SK-N-SH (cell line): ENCODE measurements at regions not wholly inside any gene's neighbourhood (a gene's known extent, or its start where the extent isn't known, plus 50 kb on each side); places are given as distances from the start of the nearest gene placed in this dataset.

Experiments
- CTCF ChIA-PET: fragments of 300-600, 350-600 bp; formaldehyde crosslinking; extraction: SDS; loops from one replicate; lab custom pipeline; 2021; lab: Yijun Ruan, JAX
- POLR2A ChIA-PET: fragments of 350-600 bp; sonication (Branson Sonifier 250); formaldehyde crosslinking; extraction: SDS; loops from one replicate; lab custom pipeline; 2020; ENCODE audit warnings: antibody characterized with exemption, inconsistent platforms; lab: Yijun Ruan, JAX
- DNase-seq: peaks from one replicate; pipeline ENCODE4 v3.0.0; 2012
- H2AFZ ChIP-seq: fragments of 200-600 bp; sonication (generic); 2 replicates; pipeline ENCODE4 v1.8.1; 2016; ENCODE audit warnings: antibody characterized with exemption, mild to moderate bottlenecking, low read depth
- H3F3A ChIP-seq: fragments of 200-600 bp; sonication (generic); replicated peaks from 2 replicates; pipeline ENCODE3; 2016; ENCODE audit warnings: antibody characterized with exemption, mild to moderate bottlenecking; ENCODE audit not compliant: insufficient read depth
- H3K27ac ChIP-seq, 2 experiments: fragments of 200-500 bp in 1 of 2; fragments of 200-600 bp in 1 of 2; sonication (Bioruptor generic) in 1 of 2; sonication (generic), shearing (Covaris generic) in 1 of 2; 2 replicates each; pipeline versions ENCODE4 v1.5.1 to v1.6.1; 2014 to 2016; ENCODE audit warnings: low read depth in 2 of 2, inconsistent platforms in 1 of 2, low read length in 1 of 2, mild to moderate bottlenecking in 1 of 2, mixed read lengths in 1 of 2
- H3K27me3 ChIP-seq: fragments of 200-600 bp; sonication (generic), shearing (Covaris generic); 2 replicates; pipeline ENCODE4 v1.6.1; 2016; ENCODE audit warnings: mixed run types; ENCODE audit not compliant: insufficient read depth
- H3K36me3 ChIP-seq, 2 experiments: fragments of 200-500 bp in 1 of 2; fragments of 200-600 bp in 1 of 2; sonication (Bioruptor generic) in 1 of 2; sonication (generic) in 1 of 2; replicated peaks in 1 of 2; 2 replicates each; pipeline versions ENCODE3 to v1.5.1; 2014 to 2016; ENCODE audit warnings: low read length in 1 of 2, mild to moderate bottlenecking in 1 of 2; ENCODE audit not compliant: insufficient read depth in 2 of 2, control insufficient read depth in 1 of 2
- H3K4me1 ChIP-seq, 2 experiments: fragments of 200-500 bp in 1 of 2; fragments of 200-600 bp in 1 of 2; sonication (Bioruptor generic) in 1 of 2; sonication (generic), shearing (Covaris generic) in 1 of 2; 2 replicates each; pipeline versions ENCODE4 v1.5.1 to v1.6.1; 2014 to 2016; ENCODE audit warnings: low read depth in 1 of 2, low read length in 1 of 2, mixed run types in 1 of 2; ENCODE audit not compliant: insufficient read depth in 2 of 2, control insufficient read depth in 1 of 2
- H3K4me2 ChIP-seq: fragments of 200-600 bp; sonication (generic), shearing (Covaris generic); 2 replicates; pipeline ENCODE4 v1.6.1; 2017; ENCODE audit warnings: mixed run types
- H3K4me3 ChIP-seq, 2 experiments: fragments of 200-500 bp in 1 of 2; fragments of 200-600 bp in 1 of 2; sonication (Bioruptor generic) in 1 of 2; sonication (generic), shearing (Covaris generic) in 1 of 2; 2 replicates each; pipeline versions ENCODE4 v1.5.1 to v1.8.1; 2014 to 2016; ENCODE audit warnings: low read depth in 2 of 2, inconsistent platforms in 1 of 2, low read length in 1 of 2, mild to moderate bottlenecking in 1 of 2, mixed read lengths in 1 of 2, moderate library complexity in 1 of 2
- H3K79me2 ChIP-seq: fragments of 200-600 bp; sonication (generic); 2 replicates; pipeline ENCODE4 v1.8.1; 2017; ENCODE audit warnings: mild to moderate bottlenecking; ENCODE audit not compliant: insufficient read depth
- H3K9ac ChIP-seq: fragments of 200-600 bp; sonication (generic); 2 replicates; pipeline ENCODE4 v1.6.1; 2017; ENCODE audit warnings: mixed run types
- H3K9me2 ChIP-seq: fragments of 200-600 bp; sonication (generic); 2 replicates; pipeline ENCODE4 v1.6.1; 2017; ENCODE audit warnings: mixed run types
- H3K9me3 ChIP-seq: fragments of 200-600 bp; sonication (generic); 2 replicates; pipeline ENCODE4 v1.6.1; 2017; ENCODE audit warnings: mixed run types, mild to moderate bottlenecking, moderate library complexity
- H4K20me1 ChIP-seq: fragments of 200-600 bp; sonication (generic); 2 replicates; pipeline ENCODE4 v1.6.1; 2017; ENCODE audit warnings: mild to moderate bottlenecking, mixed run types; ENCODE audit not compliant: insufficient read depth
- ELF1 ChIP-seq: IDR thresholded peaks from 2 replicates; pipeline ENCODE4 v1.4.0; 2012
- EP300 ChIP-seq, 2 experiments: IDR thresholded peaks; 2 replicates each; pipeline versions ENCODE4 v1.4.0 to v1.6.1; 2012; ENCODE audit warnings: borderline replicate concordance in 1 of 2, low read depth in 1 of 2, low read length in 1 of 2
- EZH2phosphoT487 ChIP-seq: fragments of 200-600 bp; sonication (generic); IDR thresholded peaks from 2 replicates; pipeline ENCODE4 v1.6.1; 2017; ENCODE audit warnings: low read depth, mixed run types, mild to moderate bottlenecking, antibody characterized with exemption, moderate library complexity, borderline replicate concordance
- FOXJ3 ChIP-seq: sonication (generic); formaldehyde crosslinking; IDR thresholded peaks from 2 replicates; pipeline ENCODE4 v1.5.1; 2020; ENCODE audit warnings: mild to moderate bottlenecking, missing genetic modification reagents
- FOXM1 ChIP-seq: IDR thresholded peaks from 2 replicates; pipeline ENCODE4 v1.4.0; 2012; ENCODE audit warnings: low read depth, mild to moderate bottlenecking
- IRF3 ChIP-seq: fragments of 150-350 bp; IDR thresholded peaks from 2 replicates; pipeline ENCODE4 v1.6.1; 2016; ENCODE audit warnings: mild to moderate bottlenecking, low read depth, low read length
- JUND ChIP-seq: IDR thresholded peaks from 2 replicates; pipeline ENCODE4 v1.4.0; 2012
- MEF2A ChIP-seq: IDR thresholded peaks from 2 replicates; pipeline ENCODE4 v1.4.0; 2012; ENCODE audit warnings: low read depth, borderline replicate concordance
- NFIC ChIP-seq: IDR thresholded peaks from 2 replicates; pipeline ENCODE4 v1.4.0; 2012; ENCODE audit warnings: borderline replicate concordance
- POLR2AphosphoS5 ChIP-seq: IDR thresholded peaks from 2 replicates; pipeline ENCODE4 v1.6.1; 2012; ENCODE audit warnings: low read depth, low read length
- RCOR1 ChIP-seq: fragments of 150-350 bp; IDR thresholded peaks from 2 replicates; pipeline ENCODE4 v1.6.1; 2017; ENCODE audit warnings: antibody characterized with exemption, low read length
- RFX5 ChIP-seq: IDR thresholded peaks from 2 replicates; pipeline ENCODE4 v1.6.1; 2012; ENCODE audit warnings: mild to moderate bottlenecking, improper control_type of control experiment, low read length
- RXRA ChIP-seq: IDR thresholded peaks from 2 replicates; pipeline ENCODE4 v1.4.0; 2012; ENCODE audit warnings: low read depth, mild to moderate bottlenecking, borderline replicate concordance
- SMC3 ChIP-seq: IDR thresholded peaks from 2 replicates; pipeline ENCODE4 v1.6.1; 2012; ENCODE audit warnings: low read depth, low read length, improper control_type of control experiment
- TEAD4 ChIP-seq: IDR thresholded peaks from 2 replicates; pipeline ENCODE4 v1.4.0; 2012; ENCODE audit warnings: mild to moderate bottlenecking, borderline replicate concordance; ENCODE audit not compliant: insufficient read depth
- USF1 ChIP-seq: IDR thresholded peaks from 2 replicates; pipeline ENCODE4 v1.4.0; 2012; ENCODE audit warnings: low read depth, borderline replicate concordance
- WGBS: methylation state at CpG from one replicate; pipeline ENCODE4 v1.1.6; 2017; ENCODE audit warnings: low lambda C conversion rate; 5-methylcytosine and 5-hydroxymethylcytosine counted together
- TF ChIP-seq, protein P1 (sequence below): IDR thresholded peaks from 2 replicates; pipeline ENCODE4 v1.4.0; 2012; ENCODE audit warnings: low read depth, borderline replicate concordance
- TF ChIP-seq, protein P2 (sequence below): fragments of 150-350 bp; IDR thresholded peaks from 2 replicates; pipeline ENCODE4 v1.6.1; 2017; ENCODE audit warnings: antibody characterized with exemption, low read length, low read depth, borderline replicate concordance
- TF ChIP-seq, protein P3 (sequence below): fragments of 200-600 bp; sonication (generic); IDR thresholded peaks from 2 replicates; pipeline ENCODE4 v1.6.1; 2017; ENCODE audit warnings: antibody characterized with exemption, mild to moderate bottlenecking, moderate library complexity

DNA sequence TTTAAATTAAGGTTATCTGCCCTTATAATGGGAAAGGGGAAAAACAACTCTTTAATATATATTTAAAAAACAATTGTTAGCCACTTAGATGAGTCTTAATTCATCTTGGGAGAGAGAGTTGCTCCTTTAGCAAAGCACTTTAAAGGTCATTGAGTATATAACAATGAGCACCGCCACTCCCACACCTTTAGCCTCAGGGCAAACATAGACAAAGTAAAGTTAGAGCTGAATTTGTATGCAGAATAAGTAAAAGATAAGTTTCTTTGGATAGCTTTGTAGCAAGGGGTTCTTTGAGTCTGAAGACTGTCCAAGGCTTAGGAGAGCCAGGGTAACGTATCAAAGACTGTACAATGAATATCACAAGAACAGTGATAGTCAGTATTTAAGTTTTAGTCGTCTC lies 728.8 kb upstream of the LMO3 start:
- Histone ChIP-seq H3K36me3 (no peaks in the 10 kb centered on the region), H3K4me2 (no peak overlapping the region), H3K9me3 (0 out of 2 replicates have a peak, but pooled peaks cover 4% of the 10 kb centered on the region), H3K4me3 (no peak overlapping the region), H3K27me3 (no peaks in the 10 kb centered on the region), H3K27ac (no peak overlapping the region), H3K4me1 (no peaks in the 10 kb centered on the region), H3K79me2 (no peaks in the 10 kb centered on the region), H3K9ac (no peak overlapping the region), H3F3A (no peaks in the 10 kb centered on the region), H2AFZ (no peak overlapping the region), H4K20me1 (no peaks in the 10 kb centered on the region), H3K9me2 (no peaks in the 10 kb centered on the region)
- no peak for TF ChIP-seq RXRA
- no peak for TF ChIP-seq POLR2AphosphoS5
- TF ChIP-seq JUND: no peak
- TF ChIP-seq, protein P1, sequence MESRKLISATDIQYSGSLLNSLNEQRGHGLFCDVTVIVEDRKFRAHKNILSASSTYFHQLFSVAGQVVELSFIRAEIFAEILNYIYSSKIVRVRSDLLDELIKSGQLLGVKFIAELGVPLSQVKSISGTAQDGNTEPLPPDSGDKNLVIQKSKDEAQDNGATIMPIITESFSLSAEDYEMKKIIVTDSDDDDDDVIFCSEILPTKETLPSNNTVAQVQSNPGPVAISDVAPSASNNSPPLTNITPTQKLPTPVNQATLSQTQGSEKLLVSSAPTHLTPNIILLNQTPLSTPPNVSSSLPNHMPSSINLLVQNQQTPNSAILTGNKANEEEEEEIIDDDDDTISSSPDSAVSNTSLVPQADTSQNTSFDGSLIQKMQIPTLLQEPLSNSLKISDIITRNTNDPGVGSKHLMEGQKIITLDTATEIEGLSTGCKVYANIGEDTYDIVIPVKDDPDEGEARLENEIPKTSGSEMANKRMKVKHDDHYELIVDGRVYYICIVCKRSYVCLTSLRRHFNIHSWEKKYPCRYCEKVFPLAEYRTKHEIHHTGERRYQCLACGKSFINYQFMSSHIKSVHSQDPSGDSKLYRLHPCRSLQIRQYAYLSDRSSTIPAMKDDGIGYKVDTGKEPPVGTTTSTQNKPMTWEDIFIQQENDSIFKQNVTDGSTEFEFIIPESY: no peak
- no peak for TF ChIP-seq EZH2phosphoT487
- no peak for TF ChIP-seq MEF2A
- TF ChIP-seq FOXJ3 (CRISPR knock-in tag): no peak
- TF ChIP-seq FOXM1: no peak
- TF ChIP-seq ELF1: no peak
- no peak for TF ChIP-seq USF1
- TF ChIP-seq RFX5: no peak
- TF ChIP-seq, protein P2, sequence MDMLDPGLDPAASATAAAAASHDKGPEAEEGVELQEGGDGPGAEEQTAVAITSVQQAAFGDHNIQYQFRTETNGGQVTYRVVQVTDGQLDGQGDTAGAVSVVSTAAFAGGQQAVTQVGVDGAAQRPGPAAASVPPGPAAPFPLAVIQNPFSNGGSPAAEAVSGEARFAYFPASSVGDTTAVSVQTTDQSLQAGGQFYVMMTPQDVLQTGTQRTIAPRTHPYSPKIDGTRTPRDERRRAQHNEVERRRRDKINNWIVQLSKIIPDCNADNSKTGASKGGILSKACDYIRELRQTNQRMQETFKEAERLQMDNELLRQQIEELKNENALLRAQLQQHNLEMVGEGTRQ: no peak
- no peak for TF ChIP-seq EP300 (IDR thresholded peaks at IDR 0.05; ENCODE audit: borderline replicate concordance in 1 of 2, low read depth in 1 of 2, low read length in 1 of 2)
- no peak for TF ChIP-seq SMC3
- TF ChIP-seq IRF3: no peak
- TF ChIP-seq RCOR1: no peak
- TF ChIP-seq NFIC: no peak
- no peak for TF ChIP-seq TEAD4
- TF ChIP-seq, protein P3, sequence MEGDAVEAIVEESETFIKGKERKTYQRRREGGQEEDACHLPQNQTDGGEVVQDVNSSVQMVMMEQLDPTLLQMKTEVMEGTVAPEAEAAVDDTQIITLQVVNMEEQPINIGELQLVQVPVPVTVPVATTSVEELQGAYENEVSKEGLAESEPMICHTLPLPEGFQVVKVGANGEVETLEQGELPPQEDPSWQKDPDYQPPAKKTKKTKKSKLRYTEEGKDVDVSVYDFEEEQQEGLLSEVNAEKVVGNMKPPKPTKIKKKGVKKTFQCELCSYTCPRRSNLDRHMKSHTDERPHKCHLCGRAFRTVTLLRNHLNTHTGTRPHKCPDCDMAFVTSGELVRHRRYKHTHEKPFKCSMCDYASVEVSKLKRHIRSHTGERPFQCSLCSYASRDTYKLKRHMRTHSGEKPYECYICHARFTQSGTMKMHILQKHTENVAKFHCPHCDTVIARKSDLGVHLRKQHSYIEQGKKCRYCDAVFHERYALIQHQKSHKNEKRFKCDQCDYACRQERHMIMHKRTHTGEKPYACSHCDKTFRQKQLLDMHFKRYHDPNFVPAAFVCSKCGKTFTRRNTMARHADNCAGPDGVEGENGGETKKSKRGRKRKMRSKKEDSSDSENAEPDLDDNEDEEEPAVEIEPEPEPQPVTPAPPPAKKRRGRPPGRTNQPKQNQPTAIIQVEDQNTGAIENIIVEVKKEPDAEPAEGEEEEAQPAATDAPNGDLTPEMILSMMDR: no peak
- 13% methylated on average over 3 of the region's 3 CpGs for WGBS
- DNase-seq: no peak
- ChIA-PET POLR2A (no interaction called here), CTCF (no interaction called here)
